ELF-1 (cell line): ENCODE measurements at regions not wholly inside any gene's neighbourhood (a gene's known extent, or its start where the extent isn't known, plus 50 kb on each side); places are given as distances from the start of the nearest gene placed in this dataset.

Source experiments
- DNase-seq: peaks from one replicate; pipeline ENCODE4 v3.0.0-alpha.2; 2016; ENCODE audit warnings: low read depth, low spot score

DNA sequence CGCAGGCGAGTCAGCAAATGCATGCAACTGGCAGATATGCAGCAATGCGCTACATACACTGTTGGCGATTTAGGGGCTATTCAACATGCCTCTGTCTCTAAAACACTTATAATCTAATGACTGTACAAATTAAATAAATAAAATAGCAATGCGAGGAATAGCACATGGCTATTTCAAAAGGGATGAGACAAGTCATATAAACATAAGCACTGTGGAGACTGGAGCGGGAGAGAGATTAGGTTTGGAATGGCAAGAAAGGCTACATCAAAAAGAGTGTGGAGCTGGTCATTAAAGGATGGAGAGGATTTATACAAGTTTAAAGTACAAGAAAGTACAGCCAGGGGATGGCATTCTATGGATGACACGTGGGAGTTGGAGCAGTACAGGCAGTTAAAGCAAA lies 523.5 kb upstream of the CAMK1G start:
- DNase-seq: no peak

DNA sequence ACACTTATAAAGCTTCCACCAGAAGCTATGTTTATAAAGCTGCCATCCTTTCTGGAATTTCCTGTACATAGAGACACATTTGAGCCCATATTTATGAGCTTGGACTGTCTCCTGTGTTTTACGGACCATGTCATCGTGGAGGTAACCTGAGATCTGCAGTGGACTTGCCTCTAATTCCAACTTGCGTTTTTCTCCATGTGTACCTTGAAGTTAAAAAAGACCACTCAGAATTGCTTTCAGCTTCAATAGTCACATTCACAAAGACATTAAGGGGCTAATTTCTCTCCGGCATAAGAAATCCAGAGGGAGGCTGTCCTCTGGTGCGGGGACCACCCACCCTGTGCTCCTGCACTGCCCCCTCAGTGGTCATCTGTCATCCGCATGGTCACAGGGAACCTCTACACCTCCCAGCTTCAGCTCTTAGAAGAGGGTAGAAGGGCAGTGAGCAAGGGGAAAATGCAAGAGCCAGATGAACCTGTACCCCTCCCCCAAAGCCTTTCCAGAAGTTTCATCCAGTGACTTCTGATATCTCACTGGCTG lies 521.4 kb upstream of the CAMK1G start:
- DNase-seq: no peak

DNA sequence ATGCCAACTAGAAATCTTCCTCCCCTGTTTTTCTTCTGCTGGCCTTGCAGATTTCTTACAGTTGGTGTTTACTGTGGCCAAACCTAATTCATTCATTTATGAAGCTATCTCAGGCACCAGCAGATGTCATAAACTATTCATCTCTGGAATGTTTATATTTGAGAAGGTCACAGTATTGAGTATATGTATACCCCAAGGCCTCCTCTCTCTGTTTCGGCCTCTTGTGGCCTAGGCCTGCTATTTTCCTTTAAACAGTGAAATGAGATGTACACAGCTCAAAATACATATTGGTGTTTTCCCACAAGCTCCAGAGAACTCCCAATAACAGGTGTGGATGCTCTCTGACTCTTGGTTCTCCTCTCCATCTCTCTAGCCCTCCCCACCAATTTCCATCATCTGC lies 520.7 kb upstream of the CAMK1G start:
- no peak for DNase-seq

DNA sequence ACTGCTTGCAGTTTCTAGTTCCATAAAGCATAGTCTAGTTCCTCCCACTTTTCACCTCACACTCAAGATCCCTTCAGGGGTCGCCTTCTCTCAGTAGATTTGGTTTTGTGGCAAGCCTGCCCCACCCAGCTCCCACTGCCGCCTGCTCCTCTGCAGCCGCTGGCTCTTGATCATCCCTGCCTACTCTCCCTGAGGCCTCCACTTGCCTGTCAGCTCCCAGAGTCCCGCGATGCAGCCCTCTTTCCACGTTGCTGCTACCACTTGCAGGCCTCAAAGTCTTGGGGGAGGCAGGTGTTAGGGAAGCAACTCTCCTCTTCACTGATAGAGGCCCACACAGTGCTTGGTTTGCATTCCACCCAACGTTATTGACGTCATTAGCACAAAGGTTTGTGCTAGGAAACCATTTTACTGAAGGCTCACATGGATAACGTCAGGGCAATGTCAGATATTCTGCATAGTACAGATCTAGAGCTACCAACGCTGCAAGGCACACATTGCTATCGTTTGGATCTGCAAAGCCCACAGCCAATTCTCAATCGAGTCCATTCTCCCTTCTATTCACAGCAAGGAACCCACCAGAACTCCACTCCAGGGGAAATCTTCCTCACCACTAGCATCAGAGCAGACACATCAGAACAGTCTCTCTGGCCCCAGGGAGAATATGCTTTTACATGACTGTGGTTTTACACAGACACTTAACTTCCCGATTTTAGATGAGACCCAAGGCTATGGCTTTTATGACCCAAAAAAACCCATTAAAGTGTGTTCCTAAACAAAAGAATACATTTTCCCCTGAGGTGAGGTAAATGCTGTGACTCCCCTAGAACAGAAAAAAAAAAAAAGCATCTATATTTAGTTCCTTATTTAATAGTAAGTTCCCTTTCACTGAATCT lies 519.5 kb upstream of the CAMK1G start:
- DNase-seq: peak; percentile 34

DNA sequence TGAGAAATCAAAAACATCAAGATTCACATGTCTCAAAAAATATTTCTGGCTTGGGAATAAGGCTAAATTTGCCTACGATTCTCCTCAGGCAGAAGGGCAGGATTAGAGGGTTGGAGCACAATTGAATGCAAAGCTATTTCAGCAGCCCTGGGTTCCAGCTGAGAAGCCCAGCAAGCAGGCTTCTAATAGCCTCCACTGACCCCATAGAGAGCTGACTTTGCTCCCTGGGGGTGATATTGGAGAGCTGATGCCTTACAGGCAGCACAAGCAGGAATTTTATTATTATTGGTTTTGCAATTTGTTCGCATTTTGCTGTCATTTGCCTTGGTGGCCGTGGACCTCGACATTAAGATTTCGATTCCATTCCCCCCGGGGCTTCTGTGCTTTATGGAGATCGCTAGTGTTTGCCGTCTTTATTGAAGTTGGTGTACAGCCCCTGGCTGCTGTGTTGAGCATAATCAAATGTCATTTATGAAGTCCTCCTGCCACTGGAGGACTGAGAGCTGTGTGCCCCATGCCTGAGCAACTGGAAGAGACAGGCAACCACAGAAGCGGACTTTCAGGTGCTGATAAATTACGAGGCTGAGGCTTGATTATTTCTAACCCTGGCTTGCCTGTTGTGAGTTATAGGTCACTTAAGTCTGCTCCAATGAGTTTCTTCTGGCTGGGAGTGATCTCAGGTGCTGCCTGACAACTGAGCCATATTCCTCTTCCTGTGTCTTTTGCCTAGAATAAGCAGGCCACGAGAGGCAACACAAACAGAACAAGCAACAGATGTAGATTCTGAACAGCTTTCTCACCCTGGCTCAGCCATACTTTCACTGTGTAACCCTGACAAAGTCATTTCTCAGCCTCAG lies 518.4 kb upstream of the CAMK1G start:
- peak; percentile 64 for DNase-seq

DNA sequence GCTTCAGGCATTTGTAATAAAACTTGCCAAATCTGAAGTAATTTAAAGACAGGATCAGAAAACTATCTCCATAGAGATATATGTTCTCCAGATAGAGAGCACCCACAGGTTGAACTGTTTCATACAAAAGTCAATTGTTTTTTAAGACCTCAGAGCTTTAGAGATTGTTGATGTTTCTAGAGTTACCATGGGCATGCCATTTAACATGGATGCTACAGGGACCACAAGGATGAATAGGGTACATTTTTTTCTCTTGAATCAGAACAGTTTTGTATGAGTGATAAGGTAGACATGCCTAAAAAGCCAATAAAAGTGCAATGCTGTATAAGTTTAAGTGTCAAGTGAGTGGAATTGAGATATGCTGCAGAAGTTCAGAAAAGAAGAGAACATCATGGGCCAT lies 511.0 kb upstream of the CAMK1G start:
- DNase-seq: no peak

DNA sequence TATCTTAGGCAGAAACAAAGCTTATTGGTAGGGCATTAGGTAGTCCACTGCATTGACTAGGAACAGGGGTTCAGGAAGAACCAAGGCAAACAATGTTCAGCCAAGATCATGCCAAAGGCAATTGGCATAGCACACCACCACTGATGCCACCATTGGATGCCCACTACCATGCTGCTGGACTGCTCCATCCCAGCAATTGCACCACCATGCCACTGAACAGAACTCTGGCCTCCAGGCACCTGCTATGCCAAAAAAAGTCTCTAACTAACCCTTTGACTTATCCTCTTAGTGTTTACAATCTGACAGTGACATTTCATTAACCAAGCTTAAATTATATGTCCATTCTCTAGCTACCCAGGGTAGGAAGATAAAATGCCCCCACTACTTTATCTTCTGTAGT lies 509.6 kb upstream of the CAMK1G start:
- no peak for DNase-seq

DNA sequence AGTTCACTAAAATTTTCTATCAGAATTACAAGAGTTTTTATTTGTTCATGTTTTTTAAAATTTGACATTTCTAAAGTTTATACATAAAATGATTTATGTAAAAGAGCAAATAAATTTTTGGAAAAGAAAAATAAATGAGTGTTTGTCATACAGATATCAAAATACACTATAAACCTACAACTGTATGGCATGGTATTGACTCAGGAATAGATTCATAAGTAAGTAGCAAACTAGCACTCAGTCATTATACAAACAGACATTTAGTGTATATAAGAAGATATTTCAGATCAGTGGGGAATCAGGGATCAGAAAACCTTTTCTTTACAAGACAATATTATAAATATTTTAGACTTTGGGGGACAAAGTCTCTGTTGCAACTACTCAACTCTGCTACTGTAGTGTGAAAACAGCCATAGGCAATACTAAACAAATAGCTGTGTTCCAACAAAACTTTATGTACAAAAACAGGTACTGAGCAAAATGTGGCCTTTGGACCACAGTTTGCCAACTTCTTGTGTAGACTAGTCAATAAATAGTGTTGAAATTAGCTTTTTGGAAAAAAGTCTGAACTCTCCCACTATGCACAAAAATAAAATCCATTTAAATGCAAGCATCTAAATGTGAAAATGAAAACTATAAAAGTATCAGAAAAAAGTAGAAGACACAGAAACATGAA lies 508.8 kb upstream of the CAMK1G start:
- DNase-seq: no peak

DNA sequence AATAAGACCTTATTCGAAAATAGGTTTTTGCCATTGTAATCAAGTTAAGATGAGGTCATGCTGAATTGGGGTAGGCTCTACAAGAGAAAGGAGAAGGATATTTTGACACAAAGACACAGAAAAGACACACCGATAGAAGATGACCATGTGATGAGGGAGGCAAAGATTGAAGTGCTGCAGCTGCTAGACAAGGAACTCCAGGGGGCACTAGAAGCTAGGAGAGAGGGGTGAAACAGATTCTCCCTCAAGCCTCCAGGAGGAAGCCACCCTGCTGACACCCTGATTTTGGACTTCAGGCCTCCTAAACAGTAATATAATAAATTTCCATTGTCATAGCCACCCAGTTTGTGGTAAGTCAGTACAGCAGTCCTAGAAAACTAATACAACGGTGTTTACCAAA lies 506.8 kb upstream of the CAMK1G start:
- DNase-seq: peak; percentile 26

DNA sequence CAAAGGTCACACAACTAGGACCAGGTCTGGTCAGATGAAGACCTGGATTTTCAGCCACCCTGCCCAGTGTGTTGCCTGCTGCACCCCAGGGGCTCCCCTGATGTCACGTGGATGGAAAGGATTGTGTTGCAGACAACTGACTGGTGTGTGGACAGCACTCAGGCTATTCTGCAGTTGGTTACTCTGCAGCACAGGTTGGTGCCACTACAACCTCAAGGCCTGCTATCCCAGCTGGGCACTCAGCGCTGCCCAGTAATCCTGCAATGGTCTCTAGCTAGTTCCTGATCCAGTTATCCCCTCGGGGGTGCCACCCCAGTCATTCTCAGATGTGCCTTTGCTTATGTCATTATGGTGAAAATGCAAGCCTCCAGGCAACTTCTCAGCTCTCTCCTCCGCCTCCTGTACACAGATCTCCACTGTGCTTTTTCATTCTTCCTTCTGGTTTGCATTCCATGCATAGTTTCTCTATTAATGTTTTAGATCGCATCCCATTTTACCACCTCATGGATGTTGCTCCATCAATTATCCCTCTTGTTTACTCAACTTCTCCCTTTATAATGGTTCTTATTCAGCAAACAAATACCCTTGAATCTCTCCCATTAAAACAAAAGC lies 503.2 kb upstream of the CAMK1G start:
- DNase-seq: peak; percentile 76

DNA sequence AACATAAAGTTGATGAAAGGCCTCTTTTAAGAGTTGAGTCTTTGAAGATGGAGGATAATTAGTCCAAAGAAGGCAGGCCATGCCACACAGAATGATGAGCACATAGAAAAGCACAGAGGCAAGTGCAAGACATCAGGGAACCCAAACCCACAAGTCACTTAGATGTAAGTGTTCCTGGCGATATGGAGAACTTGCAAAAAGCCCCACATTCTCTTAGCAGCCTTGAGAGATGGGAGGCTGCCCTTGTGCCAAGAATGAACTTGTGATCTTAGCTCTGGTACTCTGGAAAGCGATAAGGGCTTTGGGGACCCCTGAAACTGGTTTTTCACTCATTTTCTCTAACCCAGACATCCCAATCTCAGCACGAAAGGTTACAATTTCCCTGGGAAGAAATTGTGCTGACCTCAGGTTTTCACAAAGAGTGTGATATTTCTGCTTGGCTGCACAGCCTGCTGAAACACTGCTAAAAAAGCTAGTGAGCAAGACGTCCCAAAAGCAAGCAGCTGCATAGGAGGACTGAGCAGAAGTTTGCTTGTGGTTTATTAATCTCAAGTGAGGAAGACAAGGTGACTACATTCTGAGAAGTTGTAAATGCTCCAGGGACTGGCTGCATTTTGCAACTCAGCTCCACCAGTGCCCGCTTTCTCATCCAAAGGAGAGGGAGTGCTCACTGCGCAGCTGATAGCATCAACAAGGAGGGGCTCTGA lies 496.9 kb upstream of the CAMK1G start:
- DNase-seq: no peak

DNA sequence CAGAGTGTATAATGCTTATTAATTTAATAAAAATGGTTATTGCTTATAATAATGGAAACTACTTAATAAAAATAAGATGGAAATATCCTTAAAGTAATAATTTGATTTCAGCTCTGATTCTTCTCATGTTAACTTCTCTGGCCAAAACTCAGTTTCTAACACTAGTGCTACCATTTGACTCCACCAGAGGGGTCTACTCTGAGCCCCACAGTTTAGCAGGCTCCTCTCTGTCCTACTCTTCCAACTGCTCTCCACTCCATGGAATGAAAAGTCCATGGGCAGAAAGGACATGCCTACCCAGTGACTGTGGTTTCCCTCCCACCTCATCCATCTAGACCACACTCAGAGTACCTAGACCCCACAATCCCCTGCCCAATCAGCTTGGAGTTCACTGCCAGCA lies 489.1 kb upstream of the CAMK1G start:
- no peak for DNase-seq

DNA sequence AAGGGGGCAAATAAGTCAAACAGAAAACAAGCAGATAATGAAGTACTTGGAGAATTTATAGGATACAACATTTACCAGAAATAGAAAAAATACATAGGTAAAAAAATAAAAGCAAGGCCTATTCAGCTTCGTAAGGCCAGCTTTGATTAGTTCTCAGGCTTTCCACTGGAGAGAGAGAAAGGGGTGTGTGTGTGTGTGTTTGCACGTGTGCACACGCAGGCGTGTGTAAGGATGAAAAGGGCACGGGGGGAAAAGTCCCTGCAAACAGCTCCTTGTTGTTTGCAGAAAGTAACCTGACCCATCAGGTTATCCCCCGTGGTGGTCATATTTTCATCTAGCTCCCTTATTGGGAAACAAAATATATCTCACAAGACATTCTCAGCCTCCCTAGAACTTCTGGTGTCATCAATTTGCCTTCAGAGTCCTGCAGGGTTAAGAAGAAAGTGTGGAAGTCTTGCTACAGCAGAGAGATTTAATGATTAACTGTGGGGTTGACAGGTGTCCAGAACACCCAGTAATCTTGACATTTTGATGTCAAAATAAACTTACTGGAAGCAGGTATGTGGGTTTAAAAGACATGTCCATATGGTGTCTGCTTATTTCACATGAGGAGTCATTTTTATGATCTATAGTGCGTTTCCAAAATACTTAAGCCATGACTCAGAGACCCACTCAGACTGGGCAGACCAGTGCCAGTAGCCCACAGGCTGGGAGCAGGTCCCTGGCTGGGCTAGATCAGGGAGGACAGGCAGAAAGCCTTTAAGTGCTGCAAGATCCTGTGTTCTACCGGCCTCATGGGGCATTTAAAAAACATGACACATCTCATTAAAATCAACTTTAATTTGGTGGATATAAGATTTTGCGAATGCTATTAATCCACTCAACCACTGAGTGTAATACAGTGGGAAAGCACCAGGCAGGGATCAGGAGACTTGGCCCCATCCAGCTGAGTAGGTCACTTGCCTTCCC lies 487.6 kb upstream of the CAMK1G start:
- no peak for DNase-seq

DNA sequence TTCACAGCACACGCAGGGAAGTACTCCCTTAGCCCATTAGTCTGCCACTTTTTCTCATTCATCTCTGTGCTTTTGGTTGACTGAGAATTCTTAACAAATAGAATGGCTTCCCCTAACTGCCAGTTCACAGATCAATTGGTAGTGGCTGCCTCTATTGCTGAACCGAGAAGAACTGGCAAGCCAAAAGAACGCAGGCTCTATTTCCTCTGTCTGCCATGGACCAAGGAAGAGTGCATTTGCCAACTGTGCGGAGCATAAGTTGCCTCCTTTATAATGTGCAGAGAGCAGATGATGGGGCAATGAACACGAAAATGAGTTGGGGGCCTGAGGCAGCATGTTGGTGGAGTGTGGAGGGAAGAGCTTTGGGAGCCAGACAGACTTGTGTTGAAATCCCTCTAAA lies 483.1 kb upstream of the CAMK1G start:
- no peak for DNase-seq

DNA sequence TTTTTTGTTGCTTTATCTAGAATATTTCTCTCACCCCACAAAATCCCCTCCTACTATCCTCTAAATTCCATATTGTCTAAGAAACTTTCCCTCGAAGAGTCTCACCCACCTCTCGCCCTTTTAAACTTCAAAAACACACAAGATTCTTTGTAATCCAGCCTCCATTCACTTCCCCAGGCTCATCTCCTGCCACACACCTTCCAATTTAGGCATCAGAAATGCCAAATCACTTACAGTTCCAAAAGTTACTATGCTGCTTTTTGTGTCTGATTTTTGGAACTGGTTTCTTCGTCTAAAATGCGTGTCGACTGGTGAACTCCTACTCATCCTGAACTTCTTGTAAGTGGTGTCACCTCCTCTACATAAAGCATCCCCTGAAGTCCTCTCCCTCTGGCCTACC lies 482.4 kb upstream of the CAMK1G start:
- no peak for DNase-seq

DNA sequence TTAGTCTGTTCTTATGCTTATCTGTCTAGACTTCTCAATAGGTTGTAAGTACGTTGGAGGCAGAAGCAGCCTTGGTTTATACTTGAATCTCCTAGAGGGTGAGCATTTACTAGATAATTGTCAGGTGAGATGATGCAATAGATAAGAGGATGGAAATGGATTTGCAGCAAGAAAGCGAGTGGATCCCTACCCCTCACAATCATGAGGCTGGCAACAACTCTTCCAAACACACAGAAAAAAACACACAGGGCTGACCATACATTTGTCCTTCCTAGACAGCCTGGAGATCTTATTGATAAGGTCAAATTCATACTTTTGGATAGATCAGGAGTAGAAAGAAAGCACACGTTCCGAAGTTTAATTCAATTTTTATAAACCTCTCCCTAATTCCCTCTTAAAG lies 481.4 kb upstream of the CAMK1G start:
- DNase-seq: no peak

DNA sequence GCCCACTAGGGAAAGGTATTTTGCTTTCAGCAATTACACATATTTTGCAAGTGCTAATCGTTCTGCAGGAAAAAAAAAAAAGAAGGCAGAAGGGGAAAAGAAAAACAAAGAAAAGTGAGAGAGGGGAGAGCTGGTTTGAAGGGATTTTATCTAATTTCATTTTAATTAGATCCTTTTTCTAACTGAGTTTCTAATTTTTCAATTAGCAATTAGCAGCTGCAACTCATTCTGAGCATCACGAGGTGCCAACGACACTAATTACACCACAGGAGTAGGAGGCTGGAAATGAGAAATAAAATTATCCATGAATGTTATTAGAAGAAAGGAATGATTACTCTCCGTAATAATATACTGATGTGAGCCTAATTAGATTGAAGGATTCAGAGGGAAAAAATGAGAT lies 481.0 kb upstream of the CAMK1G start:
- no peak for DNase-seq

DNA sequence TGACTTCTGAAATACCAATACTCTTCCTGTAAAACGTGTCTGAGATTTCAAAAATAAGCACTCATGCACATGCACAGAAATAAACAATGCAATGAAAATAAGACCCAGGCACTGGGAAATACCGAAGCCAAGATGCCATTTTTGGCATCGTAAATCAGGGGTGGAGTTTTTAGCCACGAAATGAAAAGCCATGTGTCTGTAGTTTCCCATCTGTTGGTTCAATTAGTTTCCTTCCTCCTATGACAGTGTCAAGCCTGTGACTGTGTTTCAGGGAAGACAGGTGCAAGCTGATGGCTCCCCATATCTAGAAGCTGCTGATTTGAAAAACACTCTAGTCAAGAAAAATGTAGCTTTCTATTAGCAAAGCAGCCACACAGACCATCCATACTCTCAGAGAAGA lies 480.4 kb upstream of the CAMK1G start:
- DNase-seq: no peak

DNA sequence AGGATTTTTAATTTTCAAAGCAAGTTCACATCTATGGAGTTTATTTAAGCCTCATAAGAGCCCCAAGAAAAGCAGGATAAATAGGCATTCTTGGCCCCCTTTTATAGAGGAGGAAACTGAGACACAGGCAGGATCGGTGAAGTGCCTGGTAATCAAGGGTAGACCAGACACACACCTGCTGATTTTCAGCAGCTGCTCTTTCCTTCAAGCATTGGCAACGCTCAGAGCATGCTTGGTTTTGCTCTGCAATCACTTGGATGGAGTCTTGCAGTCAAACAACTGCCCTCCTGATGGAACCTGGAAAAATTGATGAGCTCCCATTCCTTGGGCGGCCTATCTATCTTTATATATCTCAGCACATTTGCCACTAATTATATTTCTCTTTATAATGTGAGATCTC lies 478.9 kb upstream of the CAMK1G start:
- no peak for DNase-seq

DNA sequence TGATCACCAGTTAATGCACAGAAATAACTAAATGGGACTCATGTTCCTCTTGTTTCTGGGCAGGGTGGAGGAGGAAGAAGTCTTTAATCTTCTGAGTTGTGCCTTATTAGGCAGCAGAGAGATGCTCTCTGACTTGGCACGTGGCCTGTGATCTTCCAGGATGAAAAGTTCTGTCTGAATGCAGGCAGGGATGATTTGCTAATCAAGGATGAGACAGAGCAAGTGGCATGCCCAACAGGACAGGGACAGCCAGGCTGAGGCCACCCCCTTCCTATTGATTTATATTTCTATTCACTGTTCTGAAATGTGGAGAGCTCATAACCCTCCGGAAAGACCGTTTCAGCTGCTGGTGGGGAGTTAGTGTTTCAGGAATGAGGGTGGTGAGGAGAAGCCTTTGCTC lies 477.8 kb upstream of the CAMK1G start:
- no peak for DNase-seq
